ENCODE measurements at regions not wholly inside any gene's neighbourhood (a gene's known extent, or its start where the extent isn't known, plus 50 kb on each side); places are given as distances from the start of the nearest gene placed in this dataset.

DNA sequence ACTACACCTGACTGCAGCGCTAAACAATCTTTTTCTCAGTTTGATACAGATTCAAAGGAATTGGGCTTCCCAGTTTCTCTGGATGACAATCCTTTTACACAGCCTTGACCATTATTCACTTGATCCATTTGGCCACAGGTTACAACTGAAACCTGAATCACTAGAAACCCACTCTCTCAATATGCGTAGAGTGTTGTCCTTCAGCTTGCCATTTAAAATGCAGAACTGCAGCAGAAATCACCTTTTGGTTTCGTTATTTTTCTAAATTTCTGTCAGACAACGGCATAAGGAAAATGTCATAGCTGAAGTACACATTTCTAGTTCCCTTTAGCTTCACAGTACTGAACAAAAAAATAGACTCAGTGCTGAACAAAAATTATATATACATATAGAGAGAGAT, 255.8 kb upstream of the TENM3 start:
- Mint-ChIP-seq H3K27ac (ENCODE audit: unreplicated experiment) (no peak overlapping the region), H3K4me1 (ENCODE audit: unreplicated experiment) (peaks cover 16% of the 10 kb centered on the region), H3K27me3 (ENCODE audit: unreplicated experiment) (no peaks in the 10 kb centered on the region), H3K9me3 (ENCODE audit: unreplicated experiment) (no peaks in the 10 kb centered on the region), H3K36me3 (ENCODE audit: low read depth, unreplicated experiment) (no peaks in the 10 kb centered on the region), H3K4me3 (ENCODE audit: unreplicated experiment) (no peak overlapping the region)
- TF ChIP-seq, protein P1, sequence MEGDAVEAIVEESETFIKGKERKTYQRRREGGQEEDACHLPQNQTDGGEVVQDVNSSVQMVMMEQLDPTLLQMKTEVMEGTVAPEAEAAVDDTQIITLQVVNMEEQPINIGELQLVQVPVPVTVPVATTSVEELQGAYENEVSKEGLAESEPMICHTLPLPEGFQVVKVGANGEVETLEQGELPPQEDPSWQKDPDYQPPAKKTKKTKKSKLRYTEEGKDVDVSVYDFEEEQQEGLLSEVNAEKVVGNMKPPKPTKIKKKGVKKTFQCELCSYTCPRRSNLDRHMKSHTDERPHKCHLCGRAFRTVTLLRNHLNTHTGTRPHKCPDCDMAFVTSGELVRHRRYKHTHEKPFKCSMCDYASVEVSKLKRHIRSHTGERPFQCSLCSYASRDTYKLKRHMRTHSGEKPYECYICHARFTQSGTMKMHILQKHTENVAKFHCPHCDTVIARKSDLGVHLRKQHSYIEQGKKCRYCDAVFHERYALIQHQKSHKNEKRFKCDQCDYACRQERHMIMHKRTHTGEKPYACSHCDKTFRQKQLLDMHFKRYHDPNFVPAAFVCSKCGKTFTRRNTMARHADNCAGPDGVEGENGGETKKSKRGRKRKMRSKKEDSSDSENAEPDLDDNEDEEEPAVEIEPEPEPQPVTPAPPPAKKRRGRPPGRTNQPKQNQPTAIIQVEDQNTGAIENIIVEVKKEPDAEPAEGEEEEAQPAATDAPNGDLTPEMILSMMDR (IDR thresholded peaks at IDR 0.05; ENCODE audit: unreplicated experiment), result no peak
- DNase-seq (ENCODE audit: low spot score), result no peak

- TF ChIP-seq, protein P1 (IDR thresholded peaks at IDR 0.05; ENCODE audit: unreplicated experiment), result no peak
- no peaks in the 10 kb centered on the region for H3K36me3 Mint-ChIP-seq (ENCODE audit: low read depth, unreplicated experiment)
- H3K4me3 Mint-ChIP-seq (ENCODE audit: unreplicated experiment), result no peak overlapping the region
- no peak for DNase-seq (ENCODE audit: low spot score)
- H3K27ac Mint-ChIP-seq (ENCODE audit: unreplicated experiment), result no peak overlapping the region
- H3K9me3 Mint-ChIP-seq (ENCODE audit: unreplicated experiment), result no peaks in the 10 kb centered on the region
- peaks cover 12% of the 10 kb centered on the region for H3K4me1 Mint-ChIP-seq (ENCODE audit: unreplicated experiment)
- no peaks in the 10 kb centered on the region for H3K27me3 Mint-ChIP-seq (ENCODE audit: unreplicated experiment)
These were observed 254.1 kb upstream of the TENM3 start for GRCh38 chr4:181989071-181989470.

DNA sequence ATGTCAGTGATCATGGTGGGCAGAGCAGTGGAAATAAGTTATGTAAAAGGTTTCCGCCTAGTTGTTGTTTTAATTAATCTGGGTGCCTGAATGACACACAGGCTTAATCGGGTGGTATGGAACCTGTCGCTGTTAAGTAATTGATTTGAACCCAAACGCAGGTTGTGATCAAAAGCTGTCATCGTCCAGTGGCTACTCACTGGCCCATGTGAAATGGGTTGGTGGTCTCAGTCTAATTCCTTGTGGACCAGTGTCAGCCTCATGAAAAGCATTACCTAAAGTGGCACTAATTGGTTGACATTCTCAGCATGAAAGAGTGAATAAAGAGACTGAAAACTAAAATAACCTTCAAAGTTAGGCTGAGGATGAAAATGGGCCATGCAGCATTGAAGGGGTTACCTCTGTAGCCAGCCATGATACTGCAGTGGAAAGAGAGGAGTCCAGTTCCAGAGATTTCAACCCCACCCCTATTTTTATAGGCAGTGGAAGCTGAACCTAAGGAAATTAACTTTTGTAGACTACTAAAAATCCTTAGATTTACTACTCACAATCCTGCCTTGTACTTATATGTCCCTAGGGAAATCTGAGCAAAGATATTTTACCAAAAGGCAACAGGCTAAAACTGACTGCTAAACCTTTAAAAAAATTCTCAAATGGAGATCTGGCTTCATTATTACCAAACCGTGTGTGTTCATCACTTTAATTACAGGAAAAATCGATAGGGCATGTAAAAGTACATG, 251.7 kb upstream of the TENM3 start:
- Mint-ChIP-seq H3K4me3 (ENCODE audit: unreplicated experiment) (no peak overlapping the region), H3K9me3 (ENCODE audit: unreplicated experiment) (no peaks in the 10 kb centered on the region), H3K4me1 (ENCODE audit: unreplicated experiment) (peaks cover 5% of the 10 kb centered on the region), H3K36me3 (ENCODE audit: low read depth, unreplicated experiment) (no peaks in the 10 kb centered on the region), H3K27me3 (ENCODE audit: unreplicated experiment) (peaks cover 1% of the 10 kb centered on the region), H3K27ac (ENCODE audit: unreplicated experiment) (no peak overlapping the region)
- TF ChIP-seq, protein P1 (IDR thresholded peaks at IDR 0.05; ENCODE audit: unreplicated experiment), result no peak
- DNase-seq (ENCODE audit: low spot score), result no peak

DNA sequence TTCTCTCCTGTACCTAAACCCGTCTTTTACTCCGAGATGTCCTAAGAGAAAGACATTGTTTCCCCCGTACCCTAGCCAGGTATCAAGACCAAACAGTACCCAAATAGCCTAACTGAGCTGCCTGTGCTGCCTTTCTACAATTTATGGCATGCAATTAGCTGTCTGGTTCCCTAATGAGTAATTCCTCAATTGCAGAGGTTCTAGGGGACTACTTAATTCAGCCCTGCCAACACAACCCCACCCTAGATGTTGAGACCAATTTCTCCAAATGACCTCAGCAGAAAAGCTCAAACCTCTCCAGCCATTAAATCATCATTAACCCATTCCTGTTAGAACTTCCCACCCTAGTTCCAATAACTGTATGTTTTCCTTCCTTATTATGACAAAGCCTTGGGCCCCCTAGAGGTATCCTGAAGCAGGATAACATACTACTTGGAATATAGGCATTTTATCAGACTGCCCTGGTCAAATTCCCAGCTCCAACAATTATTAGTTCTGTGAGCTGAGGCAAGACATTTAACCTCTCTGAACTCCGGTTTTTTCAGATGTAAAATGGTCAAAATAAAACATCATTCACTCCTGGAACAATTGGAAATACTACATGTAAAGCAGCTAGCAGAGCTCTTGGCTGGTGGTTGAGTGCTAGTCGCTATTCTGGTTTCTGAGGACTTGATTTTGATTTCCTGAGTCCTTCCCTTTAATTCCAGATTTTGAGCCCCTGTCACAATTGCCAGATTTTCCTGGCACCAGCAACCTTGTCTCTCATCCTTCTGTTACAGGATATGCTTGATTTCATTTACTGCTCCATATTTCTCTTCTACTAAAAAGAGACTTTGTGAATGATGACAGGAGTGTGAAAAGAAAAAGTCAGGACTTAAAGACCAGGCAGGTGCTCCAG, 244.6 kb upstream of the TENM3 start:
- no peaks in the 10 kb centered on the region for H3K9me3 Mint-ChIP-seq (ENCODE audit: unreplicated experiment)
- no peak for DNase-seq (ENCODE audit: low spot score)

More for the DNA sequence above, 244.6 kb upstream of the TENM3 start:
- TF ChIP-seq, protein P1 (IDR thresholded peaks at IDR 0.05; ENCODE audit: unreplicated experiment), result peak; percentile 17
- Mint-ChIP-seq H3K4me3 (ENCODE audit: unreplicated experiment) (no peak overlapping the region), H3K27ac (ENCODE audit: unreplicated experiment) (no peak overlapping the region), H3K36me3 (ENCODE audit: low read depth, unreplicated experiment) (no peaks in the 10 kb centered on the region), H3K4me1 (ENCODE audit: unreplicated experiment) (no peaks in the 10 kb centered on the region), H3K27me3 (ENCODE audit: unreplicated experiment) (peaks cover 2% of the 10 kb centered on the region)

Data from endothelial cell (in vitro differentiated cells).